Thyroid gland (tissue), 4 donors: ENCODE measurements at regions not wholly inside any gene's neighbourhood (a gene's known extent, or its start where the extent isn't known, plus 50 kb on each side); places are given as distances from the start of the nearest gene placed in this dataset.

Source experiments
- CTCF ChIP-seq, 6 experiments: fragments of 200-600 bp in 3 of 6; fragments of 450-650 bp in 3 of 6; sonication (generic) in 3 of 6; IDR thresholded peaks; one replicate each; pipeline ENCODE4 v1.5.1; 2016 to 2019; ENCODE audit warnings: antibody characterized with exemption in 6 of 6, mild to moderate bottlenecking in 2 of 6, inconsistent platforms in 1 of 6, moderate library complexity in 1 of 6
- POLR2A ChIP-seq, 2 donors: fragments of 450-650 bp; IDR thresholded peaks; one replicate each; pipeline ENCODE4 v1.6.1; 2017; ENCODE audit warnings: antibody characterized with exemption in 2 of 2, mild to moderate bottlenecking in 2 of 2, moderate library complexity in 1 of 2

- no peak for TF ChIP-seq CTCF (IDR thresholded peaks at IDR 0.05)
- no peak for TF ChIP-seq POLR2A (IDR thresholded peaks at IDR 0.05)
Observed at GRCh38 chr6:168386973-168387372, 54.0 kb upstream of the SMOC2 start.
